ENCODE measurements at regions not wholly inside any gene's neighbourhood (a gene's known extent, or its start where the extent isn't known, plus 50 kb on each side); places are given as distances from the start of the nearest gene placed in this dataset.

- Histone ChIP-seq H3K27ac (ENCODE audit: low read depth, low read length) (no peak overlapping the region), H3K27me3 (ENCODE audit: low read length) (no peaks in the 10 kb centered on the region), H4K20me1 (ENCODE audit: low read depth, low read length) (no peaks in the 10 kb centered on the region), H3K4me3 (ENCODE audit: insufficient read depth, low read length, poor library complexity, severe bottlenecking) (no peak overlapping the region), H3K79me2 (ENCODE audit: insufficient read depth, low read length) (no peaks in the 10 kb centered on the region), H3K9me3 (ENCODE audit: insufficient read depth, low read length) (no peaks in the 10 kb centered on the region), H3K4me2 (ENCODE audit: low read depth, low read length, poor library complexity, severe bottlenecking) (no peak overlapping the region), H3K9me2 (replicated peaks; ENCODE audit: insufficient read depth, low read length) (no peaks in the 10 kb centered on the region), H2AFZ (ENCODE audit: low read depth, low read length, severe bottlenecking) (no peak overlapping the region), H3F3A (ENCODE audit: insufficient read depth) (no peaks in the 10 kb centered on the region), H3K36me3 (ENCODE audit: low read length) (no peaks in the 10 kb centered on the region), H3K9ac (ENCODE audit: low read length) (no peak overlapping the region)
- no peak for TF ChIP-seq CTCF (IDR thresholded peaks at IDR 0.05; ENCODE audit: insufficient read depth, low read length, poor library complexity, severe bottlenecking)
- no peak for TF ChIP-seq EZH2phosphoT487 (conservative IDR thresholded peaks at IDR 0.05; ENCODE audit: low read length)
These were observed 94.3 kb downstream of the IRX2 start for GRCh38 chr5:2657151-2657550.

GRCh38 chr5:2656206-2656605, 95.3 kb downstream of the IRX2 start:
- TF ChIP-seq EZH2phosphoT487 (conservative IDR thresholded peaks at IDR 0.05; ENCODE audit: low read length) (no peak), CTCF (IDR thresholded peaks at IDR 0.05; ENCODE audit: insufficient read depth, low read length, poor library complexity, severe bottlenecking) (no peak)
- Histone ChIP-seq H3K9ac (ENCODE audit: low read length) (no peak overlapping the region), H3K4me2 (ENCODE audit: low read depth, low read length, poor library complexity, severe bottlenecking) (no peak overlapping the region), H3K4me3 (ENCODE audit: insufficient read depth, low read length, poor library complexity, severe bottlenecking) (no peak overlapping the region), H3K9me3 (ENCODE audit: insufficient read depth, low read length) (no peaks in the 10 kb centered on the region), H3K27ac (ENCODE audit: low read depth, low read length) (no peak overlapping the region), H3K27me3 (ENCODE audit: low read length) (no peaks in the 10 kb centered on the region), H3K9me2 (replicated peaks; ENCODE audit: insufficient read depth, low read length) (no peaks in the 10 kb centered on the region), H3K36me3 (ENCODE audit: low read length) (no peaks in the 10 kb centered on the region), H2AFZ (ENCODE audit: low read depth, low read length, severe bottlenecking) (no peak overlapping the region), H4K20me1 (ENCODE audit: low read depth, low read length) (no peaks in the 10 kb centered on the region), H3K79me2 (ENCODE audit: insufficient read depth, low read length) (no peaks in the 10 kb centered on the region), H3F3A (ENCODE audit: insufficient read depth) (no peaks in the 10 kb centered on the region)

- Histone ChIP-seq H3K4me3 (ENCODE audit: insufficient read depth, low read length, poor library complexity, severe bottlenecking) (no peak overlapping the region), H3K9me3 (ENCODE audit: insufficient read depth, low read length) (no peaks in the 10 kb centered on the region), H3K9me2 (replicated peaks; ENCODE audit: insufficient read depth, low read length) (no peaks in the 10 kb centered on the region), H3K27me3 (ENCODE audit: low read length) (no peaks in the 10 kb centered on the region), H2AFZ (ENCODE audit: low read depth, low read length, severe bottlenecking) (no peak overlapping the region), H3K36me3 (ENCODE audit: low read length) (no peaks in the 10 kb centered on the region), H3K27ac (ENCODE audit: low read depth, low read length) (no peak overlapping the region), H4K20me1 (ENCODE audit: low read depth, low read length) (no peaks in the 10 kb centered on the region), H3K9ac (ENCODE audit: low read length) (no peak overlapping the region), H3K4me2 (ENCODE audit: low read depth, low read length, poor library complexity, severe bottlenecking) (no peak overlapping the region), H3F3A (ENCODE audit: insufficient read depth) (no peaks in the 10 kb centered on the region), H3K79me2 (ENCODE audit: insufficient read depth, low read length) (no peaks in the 10 kb centered on the region)
- TF ChIP-seq EZH2phosphoT487 (conservative IDR thresholded peaks at IDR 0.05; ENCODE audit: low read length) (no peak), CTCF (IDR thresholded peaks at IDR 0.05; ENCODE audit: insufficient read depth, low read length, poor library complexity, severe bottlenecking) (no peak)
These were observed 97.5 kb downstream of the IRX2 start for GRCh38 chr5:2653991-2654390.

- Histone ChIP-seq H4K20me1 (ENCODE audit: low read depth, low read length) (no peaks in the 10 kb centered on the region), H3K79me2 (ENCODE audit: insufficient read depth, low read length) (no peaks in the 10 kb centered on the region), H3K36me3 (ENCODE audit: low read length) (no peaks in the 10 kb centered on the region), H3F3A (ENCODE audit: insufficient read depth) (no peaks in the 10 kb centered on the region), H3K27ac (ENCODE audit: low read depth, low read length) (no peak overlapping the region), H3K9me3 (ENCODE audit: insufficient read depth, low read length) (no peaks in the 10 kb centered on the region), H3K4me3 (ENCODE audit: insufficient read depth, low read length, poor library complexity, severe bottlenecking) (no peak overlapping the region), H2AFZ (ENCODE audit: low read depth, low read length, severe bottlenecking) (no peak overlapping the region), H3K4me2 (ENCODE audit: low read depth, low read length, poor library complexity, severe bottlenecking) (no peak overlapping the region), H3K27me3 (ENCODE audit: low read length) (no peaks in the 10 kb centered on the region), H3K9ac (ENCODE audit: low read length) (no peak overlapping the region), H3K9me2 (replicated peaks; ENCODE audit: insufficient read depth, low read length) (no peaks in the 10 kb centered on the region)
- TF ChIP-seq CTCF (IDR thresholded peaks at IDR 0.05; ENCODE audit: insufficient read depth, low read length, poor library complexity, severe bottlenecking), result no peak
- no peak for TF ChIP-seq EZH2phosphoT487 (conservative IDR thresholded peaks at IDR 0.05; ENCODE audit: low read length)
These were observed 100.4 kb downstream of the IRX2 start for GRCh38 chr5:2651116-2651515.
